HG03432 (cell line): ENCODE measurements at regions not wholly inside any gene's neighbourhood (a gene's known extent, or its start where the extent isn't known, plus 50 kb on each side); places are given as distances from the start of the nearest gene placed in this dataset.
"Not testable (repeated sequence)": the region's sequence is repeated elsewhere in the genome, so short reads cannot be mapped to it uniquely, and the experiment has no call there.

Experiments used
- ATAC-seq: cut with Tn5 transposase; IDR thresholded peaks from one replicate; pipeline ENCODE4 v1.9.1; 2021; ENCODE audit warnings: mild to moderate bottlenecking, moderate library complexity; ENCODE audit not compliant: unreplicated experiment

DNA sequence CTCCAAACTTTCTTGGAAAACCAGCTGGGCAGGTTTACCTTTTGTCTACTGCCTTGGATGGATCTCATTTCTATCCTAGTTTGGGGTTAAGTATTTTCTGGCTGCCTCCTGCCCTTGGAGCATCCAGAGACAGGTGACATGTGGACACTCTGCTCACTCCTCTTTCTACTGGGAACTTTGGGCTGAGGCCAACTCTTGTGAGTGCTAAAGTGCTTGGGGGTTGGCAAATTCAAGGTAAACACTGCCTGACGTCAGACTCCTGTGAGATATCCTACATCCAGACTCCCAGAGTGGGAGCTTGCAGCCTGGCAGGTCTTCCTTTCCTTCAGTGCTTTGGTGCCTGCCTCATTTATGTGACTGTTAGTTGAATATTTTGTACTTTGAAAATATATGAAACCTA is 388.1 kb downstream of the KCNRG start:
- no peak for ATAC-seq

DNA sequence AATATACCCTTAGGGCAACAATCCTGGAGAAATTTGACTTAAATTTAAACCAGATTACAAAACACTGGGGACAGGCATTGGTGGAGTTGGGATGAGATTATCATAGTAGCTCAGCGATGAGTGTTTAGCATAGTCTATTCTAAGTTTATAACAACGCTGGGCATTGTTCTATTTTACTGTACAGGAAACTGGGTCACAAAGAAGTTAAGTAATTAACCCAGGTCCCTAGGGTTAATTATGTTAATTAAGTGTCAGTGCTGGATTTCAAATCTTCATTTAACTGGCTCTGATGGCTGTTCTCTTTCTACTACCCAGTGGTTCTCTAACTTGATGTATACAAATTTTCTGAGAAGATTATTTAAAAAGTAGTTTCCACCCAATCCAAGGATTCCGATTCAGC is 388.9 kb downstream of the KCNRG start:
- ATAC-seq = no peak

GRCh38 chr13:50404769-50405168 is 389.5 kb downstream of the KCNRG start:
- ATAC-seq = no peak

GRCh38 chr13:50406831-50407230 is 391.6 kb downstream of the KCNRG start:
- no peak for ATAC-seq

DNA sequence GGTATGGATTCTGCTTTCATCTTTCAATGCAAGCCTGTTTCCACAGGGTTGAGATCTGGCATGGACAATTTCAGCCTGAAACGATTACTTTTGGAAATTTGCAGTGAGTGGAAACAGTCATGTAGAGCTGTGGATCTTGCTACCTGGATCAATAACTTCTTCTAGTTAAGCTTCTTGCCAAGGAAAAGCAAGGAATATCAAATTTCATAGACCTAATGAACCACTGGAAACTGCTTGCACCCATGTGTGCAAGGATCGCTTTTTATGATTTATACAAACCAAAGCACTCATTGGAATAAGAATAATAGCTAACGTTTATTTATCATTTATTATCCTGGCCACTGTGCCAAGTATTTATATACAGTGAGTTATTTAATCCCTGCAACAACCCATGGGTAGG is 392.8 kb downstream of the KCNRG start:
- no peak for ATAC-seq

GRCh38 chr13:50409220-50409619 is 394.0 kb downstream of the KCNRG start:
- no peak for ATAC-seq

DNA sequence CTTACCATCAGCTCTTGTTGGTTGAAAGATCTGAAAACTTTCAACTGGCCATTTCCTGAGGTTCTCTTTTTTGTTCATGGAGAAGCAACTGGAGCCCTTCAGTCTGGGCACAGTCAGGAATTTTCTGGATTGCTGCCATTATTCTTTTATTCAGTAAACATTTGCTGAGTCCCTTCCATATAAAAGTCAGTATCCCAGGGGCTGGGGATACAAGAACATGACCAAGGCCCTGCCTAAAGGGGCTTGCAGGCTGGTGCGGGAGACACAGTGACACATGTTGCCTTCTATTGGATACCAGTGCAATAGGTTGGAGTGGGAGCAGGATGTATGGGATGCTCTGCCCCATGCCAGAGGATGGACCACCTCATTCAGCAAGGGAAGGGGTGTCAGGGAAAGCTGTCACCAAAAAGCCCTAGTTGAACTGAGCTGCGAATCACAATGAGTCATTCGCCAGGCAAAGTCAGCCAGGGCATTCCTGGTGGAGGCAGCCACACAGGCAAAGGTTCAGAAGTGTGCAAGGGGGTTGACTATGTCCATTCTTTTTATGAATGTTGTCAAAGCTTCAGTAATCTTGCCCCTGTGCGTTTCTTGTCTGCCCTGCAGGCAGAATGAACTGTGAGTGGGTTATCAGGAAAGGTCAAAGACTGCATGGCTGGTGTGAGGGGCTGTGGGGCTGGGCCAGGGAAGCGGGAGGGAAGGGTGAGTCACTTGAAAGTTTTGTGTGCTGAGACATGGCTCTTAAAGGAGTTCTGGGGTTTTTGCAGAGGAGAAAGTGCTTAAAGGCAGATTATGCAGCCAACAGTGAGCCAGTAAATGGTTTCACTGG is 395.9 kb downstream of the KCNRG start:
- ATAC-seq = no peak

DNA sequence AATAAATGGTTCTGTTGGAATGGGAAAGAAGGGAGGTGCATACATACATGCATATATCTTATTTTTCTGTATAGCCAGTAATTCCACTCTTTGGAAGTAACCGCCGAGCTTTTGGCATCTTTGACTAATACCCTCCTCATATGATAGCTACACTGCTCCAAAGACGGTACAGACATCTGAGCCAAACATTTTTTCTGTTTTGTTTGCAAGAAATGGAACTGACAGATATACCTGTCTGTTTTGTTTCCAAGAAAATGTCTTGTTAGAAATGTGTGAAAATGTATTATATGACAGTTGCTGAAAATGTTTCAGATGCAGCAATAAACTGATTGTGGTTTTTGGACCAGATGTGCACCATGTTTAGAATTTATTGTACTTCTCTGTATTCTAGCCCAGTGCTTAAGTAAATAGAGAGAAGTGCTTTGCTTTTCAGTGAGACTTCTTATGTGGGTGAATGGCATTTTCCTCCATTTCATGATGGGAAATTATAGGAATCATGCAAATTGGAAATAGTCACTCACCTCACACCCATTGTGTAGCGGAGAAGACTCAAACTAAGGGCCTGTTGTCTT is 396.9 kb downstream of the KCNRG start:
- no peak for ATAC-seq

GRCh38 chr13:50414640-50415039 is 399.4 kb downstream of the KCNRG start:
- no peak for ATAC-seq

DNA sequence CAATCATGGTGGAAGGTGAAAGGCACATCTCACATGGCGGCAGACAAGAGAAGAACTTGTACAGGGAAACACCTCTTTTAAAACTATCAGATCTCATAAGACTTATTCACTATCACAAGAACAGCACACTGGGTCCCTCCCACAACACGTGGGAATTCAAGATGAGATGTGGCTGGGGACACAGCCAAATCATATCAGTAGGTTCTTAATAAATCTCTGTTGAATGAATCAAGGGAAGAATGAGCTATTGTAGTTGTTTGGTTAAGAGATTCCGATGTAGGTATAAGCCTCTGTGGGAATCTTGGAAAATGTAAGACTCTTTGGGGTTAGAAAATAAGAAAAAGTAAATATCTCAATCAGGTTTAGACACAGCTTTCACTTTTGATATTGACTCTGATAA is 400.2 kb downstream of the KCNRG start:
- no peak for ATAC-seq

- ATAC-seq = no peak
Observed at GRCh38 chr13:50417597-50417996, 402.4 kb downstream of the KCNRG start.

- ATAC-seq = no peak
Observed at GRCh38 chr13:50419331-50419865, 404.2 kb downstream of the KCNRG start.

- no peak for ATAC-seq
Observed at GRCh38 chr13:50419896-50420295, 404.7 kb downstream of the KCNRG start.

DNA sequence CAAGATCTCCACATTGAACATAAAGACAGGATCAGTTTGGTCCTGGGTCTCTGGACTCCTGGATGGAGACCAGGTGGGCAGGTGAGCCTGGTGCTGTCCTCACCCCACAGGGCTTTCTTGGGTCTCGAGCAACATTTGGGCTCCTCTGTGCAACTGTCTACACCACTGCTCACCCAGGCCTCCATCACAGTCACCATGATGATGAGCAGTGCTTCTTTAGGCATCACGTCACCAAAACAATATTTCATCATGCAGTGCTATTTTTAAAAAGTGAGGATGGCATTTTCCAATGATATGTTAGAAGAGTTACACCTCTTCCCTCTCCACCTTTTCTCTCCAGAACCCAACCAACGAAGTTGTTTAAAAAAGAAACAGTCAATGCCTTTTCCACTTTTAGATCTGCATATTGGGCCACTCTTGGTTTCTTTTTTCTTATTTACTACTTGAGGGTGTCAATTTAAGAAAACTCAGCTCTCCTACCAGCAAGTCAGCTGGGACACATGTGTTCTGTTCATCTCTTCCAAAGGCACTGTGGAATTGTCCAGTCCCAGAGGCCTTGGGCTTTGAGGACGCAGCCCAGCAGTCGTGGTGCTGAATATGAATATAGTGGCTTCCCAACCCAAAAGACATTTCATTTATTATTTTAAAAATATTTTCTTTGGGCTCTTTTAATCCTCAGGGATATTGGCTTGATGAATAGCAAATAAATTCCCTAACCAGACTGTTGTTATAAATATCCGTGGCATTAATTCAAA is 405.7 kb downstream of the KCNRG start:
- ATAC-seq = no peak

DNA sequence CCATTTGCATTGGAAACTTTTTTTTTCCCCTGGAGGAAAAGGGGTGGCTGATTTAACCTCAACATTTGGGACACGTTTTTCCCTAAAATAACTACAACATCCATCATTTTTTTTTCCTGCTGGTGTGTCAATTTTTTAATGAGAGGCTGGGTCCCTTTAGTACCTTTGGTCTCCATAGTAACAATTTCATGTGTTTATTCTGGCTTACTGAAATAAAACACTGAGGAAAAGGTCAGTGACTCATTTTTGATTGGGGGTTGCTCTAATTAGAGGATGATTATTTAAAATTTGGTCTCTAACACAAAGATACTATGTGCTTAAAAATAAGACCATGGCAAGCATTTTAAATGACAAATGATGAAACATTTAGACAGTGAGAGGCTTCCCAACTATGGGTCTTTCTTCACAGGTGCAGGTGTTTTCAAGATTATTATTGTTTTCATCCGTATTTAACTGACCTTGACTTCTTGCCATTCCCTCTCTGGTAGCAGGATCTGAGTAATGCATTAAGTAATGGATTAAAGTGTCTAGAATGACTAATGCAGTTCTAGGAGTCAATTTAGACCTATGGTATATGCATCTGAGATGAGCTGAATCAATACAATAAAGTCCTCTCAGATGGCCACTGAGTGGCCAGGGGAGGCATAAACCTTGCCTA is 406.4 kb downstream of the KCNRG start:
- no peak for ATAC-seq

- no peak for ATAC-seq
Observed at GRCh38 chr13:50422181-50423148, 407.2 kb downstream of the KCNRG start.

DNA sequence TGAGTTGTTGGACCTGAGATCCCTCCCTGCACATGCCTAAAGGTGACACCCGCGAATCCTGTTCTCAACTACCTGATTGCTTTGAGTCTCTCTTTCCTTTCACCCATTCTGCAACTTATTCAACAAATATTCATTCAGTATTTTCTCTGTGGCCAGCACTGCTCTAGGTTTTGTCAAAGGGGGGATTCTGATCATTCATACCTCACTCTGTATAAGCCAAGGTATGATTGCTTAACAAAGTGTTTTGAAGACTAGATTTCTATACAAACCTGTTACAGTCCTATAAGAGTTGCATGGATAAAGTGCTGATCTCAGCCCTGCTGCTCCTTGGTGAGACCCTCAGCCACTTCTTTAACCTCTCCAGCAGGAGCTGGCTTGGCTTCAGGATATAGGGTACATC is 409.7 kb downstream of the KCNRG start:
- no peak for ATAC-seq

DNA sequence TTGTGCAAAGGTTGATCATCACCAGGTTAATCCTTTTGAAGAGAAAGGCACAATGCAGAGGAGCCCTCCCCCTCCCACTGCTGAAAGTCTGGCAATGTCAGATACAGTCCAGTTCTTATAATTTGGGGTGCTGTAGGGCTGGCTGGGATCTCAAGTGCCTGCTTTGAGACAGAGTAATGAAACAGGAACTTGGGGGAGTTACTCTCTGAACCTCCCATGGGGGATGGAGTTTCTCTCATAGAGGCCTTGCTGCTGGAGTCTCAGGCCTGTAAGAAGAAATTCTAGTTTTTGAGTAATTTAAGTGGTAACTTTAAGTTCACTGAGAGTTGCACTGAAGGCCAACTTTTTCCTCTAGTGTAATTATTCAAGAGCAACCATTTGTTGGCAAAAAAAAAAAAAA is 410.5 kb downstream of the KCNRG start:
- no peak for ATAC-seq

DNA sequence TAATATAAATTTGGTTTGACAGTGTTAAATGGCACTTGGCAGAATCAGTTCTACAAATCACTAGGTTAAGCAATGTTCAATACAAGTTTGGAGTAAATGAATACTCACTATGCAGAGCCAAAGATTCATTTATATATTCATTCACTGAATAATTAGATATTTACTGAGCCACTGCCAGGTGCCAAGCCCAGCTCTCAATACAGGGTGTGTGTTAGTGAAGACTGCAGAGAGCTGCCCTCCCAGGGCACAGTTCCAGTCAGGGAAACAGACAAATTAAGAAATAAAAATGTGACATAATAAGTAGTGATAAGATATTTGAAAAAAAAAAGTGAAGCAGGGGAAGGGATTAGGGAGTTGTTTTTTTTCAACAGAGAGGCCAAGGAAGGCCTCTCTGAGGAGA is 411.7 kb downstream of the KCNRG start:
- ATAC-seq = no peak

DNA sequence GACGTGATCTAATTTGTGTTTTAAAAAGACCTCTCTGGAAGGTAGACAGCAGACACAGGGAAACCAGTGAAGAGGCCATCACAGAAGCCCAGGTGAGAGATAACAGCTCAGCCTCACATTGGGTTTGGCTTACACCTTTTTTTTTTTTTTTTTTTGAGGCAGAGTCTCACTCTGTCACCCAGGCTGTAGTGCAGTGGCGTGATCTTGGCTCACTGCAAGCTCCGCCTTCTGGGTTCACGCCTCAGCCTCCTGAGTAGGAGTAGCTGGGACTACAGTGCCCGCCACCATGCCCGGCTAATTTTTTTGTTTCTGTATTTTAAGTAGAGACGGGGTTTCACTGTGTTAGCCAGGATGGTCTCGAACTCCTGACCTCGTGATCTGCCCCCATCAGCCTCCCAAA is 412.3 kb downstream of the KCNRG start:
- not testable (repeated sequence) for ATAC-seq
